ENCODE measurements at regions not wholly inside any gene's neighbourhood (a gene's known extent, or its start where the extent isn't known, plus 50 kb on each side); places are given as distances from the start of the nearest gene placed in this dataset.

- TF ChIP-seq CTCF (IDR thresholded peaks at IDR 0.05) (no peak), POLR2A (IDR thresholded peaks at IDR 0.05; ENCODE audit: low read depth) (no peak), POLR2AphosphoS5 (IDR thresholded peaks at IDR 0.05) (no peak), EP300 (IDR thresholded peaks at IDR 0.05) (no peak)
These were observed 827.7 kb downstream of the SORCS3 start for GRCh38 chr10:105468759-105469158.

Data from esophagus muscularis mucosa (tissue), 4 donors.